Fibroblast of pulmonary artery (primary cell): ENCODE measurements at regions not wholly inside any gene's neighbourhood (a gene's known extent, or its start where the extent isn't known, plus 50 kb on each side); places are given as distances from the start of the nearest gene placed in this dataset.

Experiments used
- DNase-seq: peaks from one replicate; pipeline ENCODE4 v3.0.0-alpha.2; 2010; ENCODE audit warnings: low read depth
- H3K4me3 ChIP-seq: replicated peaks from 2 replicates; pipeline ENCODE4 v1.5.1; 2011; ENCODE audit warnings: low read depth, mild to moderate bottlenecking, control low read depth, low read length, moderate library complexity
- CTCF ChIP-seq: IDR thresholded peaks from 2 replicates; pipeline ENCODE4 v1.5.1; 2011; ENCODE audit warnings: mild to moderate bottlenecking, control low read depth, low read length, inconsistent platforms; ENCODE audit errors: missing control alignments

- DNase-seq, result no peak
- H3K4me3 ChIP-seq, result no peak overlapping the region
- TF ChIP-seq CTCF, result no peak
Measured at GRCh38 chr7:84837405-84837804, 349.5 kb downstream of the SEMA3D start.

- no peak for TF ChIP-seq CTCF
Measured at GRCh38 chr7:84829719-84830118, 357.1 kb downstream of the SEMA3D start.

GRCh38 chr7:84824057-84824651, 362.7 kb downstream of the SEMA3D start:
- H3K4me3 ChIP-seq, result no peak overlapping the region
- no peak for TF ChIP-seq CTCF
- DNase-seq, result no peak

More at GRCh38 chr7:84829719-84830118, 357.1 kb downstream of the SEMA3D start:
- H3K4me3 ChIP-seq, result no peak overlapping the region
- DNase-seq, result no peak

- no peak overlapping the region for H3K4me3 ChIP-seq
- no peak for TF ChIP-seq CTCF
- DNase-seq, result no peak
Measured at GRCh38 chr7:84823530-84823929, 363.3 kb downstream of the SEMA3D start.

- no peak for TF ChIP-seq CTCF
Measured at GRCh38 chr7:84822941-84823510, 363.8 kb downstream of the SEMA3D start.

GRCh38 chr7:84821671-84822534, 365.0 kb downstream of the SEMA3D start:
- no peak for TF ChIP-seq CTCF
- no peak for DNase-seq
- no peak overlapping the region for H3K4me3 ChIP-seq

More at GRCh38 chr7:84822941-84823510, 363.8 kb downstream of the SEMA3D start:
- DNase-seq, result no peak
- no peak overlapping the region for H3K4me3 ChIP-seq
